ENCODE measurements at regions not wholly inside any gene's neighbourhood (a gene's known extent, or its start where the extent isn't known, plus 50 kb on each side); places are given as distances from the start of the nearest gene placed in this dataset.
"Not testable (repeated sequence)": the region's sequence is repeated elsewhere in the genome, so short reads cannot be mapped to it uniquely, and the experiment has no call there.

GRCh38 chr6:76856065-76856464 lies 607.2 kb downstream of the HTR1B start:
- WGBS (ENCODE audit: low lambda C conversion rate) = 39% methylated on average over 5 of the region's 5 CpGs
- no peaks in the 10 kb centered on the region for H3K9me3 ChIP-seq (ENCODE audit: low read length)
- H3K4me2 ChIP-seq (ENCODE audit: low read depth, low read length) = no peak overlapping the region
- H3K27ac ChIP-seq (ENCODE audit: extremely low read length, insufficient read depth, low read length) = no peak overlapping the region
- in situ Hi-C loops (cut with HindIII; ENCODE audit: extremely low pct_ligation_motif_present, low pct_unique_long_range_greater_than_20kb) = loop anchor here (25.0 kb wide), 2 partner anchors 169 to 919 kb away; no protein-coding TSS in a partner anchor
- POLR2A ChIA-PET = no interaction called here
- H3K4me1 ChIP-seq (ENCODE audit: insufficient read depth, low read length) = no peaks in the 10 kb centered on the region
- no peak overlapping the region for H2AFZ ChIP-seq (ENCODE audit: low read length)
- ATAC-seq (no peak), DNase-seq (ENCODE audit: low spot score) (no peak), FAIRE-seq (no peak)
- TF ChIP-seq, protein P1, sequence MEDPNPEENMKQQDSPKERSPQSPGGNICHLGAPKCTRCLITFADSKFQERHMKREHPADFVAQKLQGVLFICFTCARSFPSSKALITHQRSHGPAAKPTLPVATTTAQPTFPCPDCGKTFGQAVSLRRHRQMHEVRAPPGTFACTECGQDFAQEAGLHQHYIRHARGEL (CRISPR knock-in tag; IDR thresholded peaks at IDR 0.05) = no peak
- 0 out of 2 replicates have a peak, but pooled peaks have one; percentile 21 for TF ChIP-seq MAFF (IDR thresholded peaks at IDR 0.05; ENCODE audit: low read depth, low read length)
- peak in 1 of 2 experiments; percentile 24; a peak in 1 of 4 replicates for TF ChIP-seq MAFK (conservative IDR thresholded peaks at IDR 0.05 in 1 of 2, IDR thresholded peaks at IDR 0.05 in 1 of 2; ENCODE audit: low read length in 2 of 2)
- BruUV-seq (replicated peaks) = no TSS peak
- intact Hi-C loops (cut with micrococcal nuclease; ENCODE audit: unreplicated experiment) = no loop called here
- H3K36me3 ChIP-seq (replicated peaks in 1 of 2; ENCODE audit: control insufficient read depth in 1 of 2, insufficient read depth in 2 of 2, low read length in 2 of 2) = no peaks in the 10 kb centered on the region
- H3K9ac ChIP-seq (ENCODE audit: insufficient read depth, low read depth, low read length) = no peak overlapping the region
- no peak overlapping the region for H3K4me3 ChIP-seq (replicated peaks in 1 of 3; ENCODE audit: insufficient read depth in 1 of 3, low read depth in 2 of 3, low read length in 3 of 3)
- H4K20me1 ChIP-seq (ENCODE audit: insufficient read depth, low read length) = no peaks in the 10 kb centered on the region
- H3K27me3 ChIP-seq (ENCODE audit: control insufficient read depth in 1 of 2, insufficient read depth in 2 of 2, low read length in 2 of 2) = no peaks in the 10 kb centered on the region; a peak in 1 of 5 replicates
- CTCF ChIA-PET (ENCODE audit: low intra/inter-chr PET ratio, low total read pairs) = no interaction called here
- no peaks in the 10 kb centered on the region for H3K79me2 ChIP-seq (ENCODE audit: insufficient read depth, low read length)

DNA sequence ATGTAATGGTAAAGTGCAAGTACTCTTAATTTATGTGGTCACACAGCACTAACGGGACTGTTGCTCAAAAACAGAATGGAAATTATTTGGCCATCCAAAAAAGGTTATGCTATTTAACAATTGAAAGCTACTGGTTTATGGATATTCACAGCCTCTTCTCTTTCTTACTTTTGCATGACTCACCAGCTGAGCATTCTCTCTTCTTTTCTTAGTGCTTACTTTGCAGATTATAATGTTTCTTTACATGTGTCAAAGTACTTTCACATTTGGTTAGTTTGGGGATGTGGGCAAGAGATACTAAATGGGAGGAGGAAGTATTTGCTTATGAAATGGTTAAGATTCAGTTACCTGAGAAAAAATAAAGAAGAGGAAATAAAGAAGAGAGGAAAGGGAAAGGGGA lies 610.5 kb downstream of the HTR1B start:
- intact Hi-C loops (cut with micrococcal nuclease; ENCODE audit: unreplicated experiment) (no loop called here), in situ Hi-C loops (cut with HindIII; ENCODE audit: extremely low pct_ligation_motif_present, low pct_unique_long_range_greater_than_20kb) (loop anchor here (25.0 kb wide), 2 partner anchors 165 to 915 kb away; no protein-coding TSS in a partner anchor)
- DNase-seq (ENCODE audit: low spot score) (no peak), ATAC-seq (no peak), FAIRE-seq (no peak)
- ChIA-PET CTCF (ENCODE audit: low intra/inter-chr PET ratio, low total read pairs) (no interaction called here), POLR2A (no interaction called here)
- Histone ChIP-seq H4K20me1 (ENCODE audit: insufficient read depth, low read length) (no peaks in the 10 kb centered on the region), H3K27ac (ENCODE audit: extremely low read length, insufficient read depth, low read length) (no peak overlapping the region), H3K79me2 (ENCODE audit: insufficient read depth, low read length) (no peaks in the 10 kb centered on the region), H3K27me3 (ENCODE audit: control insufficient read depth in 1 of 2, insufficient read depth in 2 of 2, low read length in 2 of 2) (no peaks in the 10 kb centered on the region; a peak in 1 of 5 replicates), H3K4me3 (replicated peaks in 1 of 3; ENCODE audit: insufficient read depth in 1 of 3, low read depth in 2 of 3, low read length in 3 of 3) (no peak overlapping the region), H3K4me1 (ENCODE audit: insufficient read depth, low read length) (no peaks in the 10 kb centered on the region), H3K9me3 (ENCODE audit: low read length) (no peaks in the 10 kb centered on the region), H2AFZ (ENCODE audit: low read length) (no peak overlapping the region), H3K4me2 (ENCODE audit: low read depth, low read length) (no peak overlapping the region), H3K9ac (ENCODE audit: insufficient read depth, low read depth, low read length) (no peak overlapping the region), H3K36me3 (replicated peaks in 1 of 2; ENCODE audit: control insufficient read depth in 1 of 2, insufficient read depth in 2 of 2, low read length in 2 of 2) (no peaks in the 10 kb centered on the region)
- no TSS peak for BruUV-seq (replicated peaks)
- TF ChIP-seq PITX1 (CRISPR knock-in tag; IDR thresholded peaks at IDR 0.05) (no peak), MAFK (conservative IDR thresholded peaks at IDR 0.05 in 1 of 2, IDR thresholded peaks at IDR 0.05 in 1 of 2; ENCODE audit: low read length in 2 of 2) (peak; percentile 19 to 23; a peak in 2 of 4 replicates)
- WGBS (ENCODE audit: low lambda C conversion rate) = 0% methylated on average over 1 of the region's 1 CpG

DNA sequence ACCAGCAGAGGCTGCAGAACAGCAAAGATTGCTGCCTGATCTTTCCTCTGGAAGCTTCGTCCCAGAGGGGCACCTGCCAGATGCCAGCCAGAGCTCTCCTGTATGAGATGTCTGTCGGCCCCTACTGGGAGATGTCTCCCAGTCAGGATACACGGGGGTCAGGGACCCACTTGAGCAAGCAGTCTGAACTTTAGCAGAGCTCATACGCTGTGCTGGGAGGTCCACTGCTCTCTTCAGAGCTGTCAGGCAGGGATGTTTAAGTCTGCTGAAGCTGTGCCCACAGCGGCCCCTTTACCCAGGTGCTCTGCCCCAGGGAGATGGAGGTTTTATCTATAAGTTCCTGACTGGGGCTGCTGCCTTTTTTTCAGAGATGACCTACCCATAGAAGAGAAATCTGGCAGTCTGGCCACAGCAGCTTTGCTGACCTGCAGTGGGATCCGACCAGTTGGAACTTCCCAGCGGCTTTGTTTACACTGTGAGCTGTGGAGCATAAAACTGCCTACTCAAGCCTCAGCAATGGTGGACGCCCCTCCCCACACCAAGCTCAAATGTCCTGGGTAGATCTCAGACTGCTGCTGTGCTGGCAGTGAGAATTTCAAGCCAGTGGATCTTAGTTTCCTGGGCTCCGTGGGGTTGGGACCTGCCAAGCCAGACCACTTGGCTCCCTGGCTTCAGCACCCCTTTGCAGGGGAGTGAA lies 613.9 kb downstream of the HTR1B start:
- H3K27me3 ChIP-seq (ENCODE audit: control insufficient read depth in 1 of 2, insufficient read depth in 2 of 2, low read length in 2 of 2); H3K27ac ChIP-seq (ENCODE audit: extremely low read length, insufficient read depth, low read length); H3K4me1 ChIP-seq (ENCODE audit: insufficient read depth, low read length); DNase-seq (ENCODE audit: low spot score); H3K36me3 ChIP-seq (replicated peaks in 1 of 2; ENCODE audit: control insufficient read depth in 1 of 2, insufficient read depth in 2 of 2, low read length in 2 of 2); H3K4me3 ChIP-seq (replicated peaks in 1 of 3; ENCODE audit: insufficient read depth in 1 of 3, low read depth in 2 of 3, low read length in 3 of 3); BruUV-seq (replicated peaks); in situ Hi-C loops (cut with HindIII; ENCODE audit: extremely low pct_ligation_motif_present, low pct_unique_long_range_greater_than_20kb); CTCF ChIA-PET (ENCODE audit: low intra/inter-chr PET ratio, low total read pairs); FAIRE-seq; H3K9ac ChIP-seq (ENCODE audit: insufficient read depth, low read depth, low read length); H3K79me2 ChIP-seq (ENCODE audit: insufficient read depth, low read length); H3K4me2 ChIP-seq (ENCODE audit: low read depth, low read length); H2AFZ ChIP-seq (ENCODE audit: low read length); H3K9me3 ChIP-seq (ENCODE audit: low read length); H4K20me1 ChIP-seq (ENCODE audit: insufficient read depth, low read length); intact Hi-C loops (cut with micrococcal nuclease; ENCODE audit: unreplicated experiment); POLR2A ChIA-PET: not testable (repeated sequence)
- peak; percentile 56 for ATAC-seq
- WGBS (ENCODE audit: low lambda C conversion rate) = 20% methylated on average over 1 of the region's 9 CpGs

All from HepG2 (cell line).